ENCODE measurements at regions not wholly inside any gene's neighbourhood (a gene's known extent, or its start where the extent isn't known, plus 50 kb on each side); places are given as distances from the start of the nearest gene placed in this dataset.

DNA sequence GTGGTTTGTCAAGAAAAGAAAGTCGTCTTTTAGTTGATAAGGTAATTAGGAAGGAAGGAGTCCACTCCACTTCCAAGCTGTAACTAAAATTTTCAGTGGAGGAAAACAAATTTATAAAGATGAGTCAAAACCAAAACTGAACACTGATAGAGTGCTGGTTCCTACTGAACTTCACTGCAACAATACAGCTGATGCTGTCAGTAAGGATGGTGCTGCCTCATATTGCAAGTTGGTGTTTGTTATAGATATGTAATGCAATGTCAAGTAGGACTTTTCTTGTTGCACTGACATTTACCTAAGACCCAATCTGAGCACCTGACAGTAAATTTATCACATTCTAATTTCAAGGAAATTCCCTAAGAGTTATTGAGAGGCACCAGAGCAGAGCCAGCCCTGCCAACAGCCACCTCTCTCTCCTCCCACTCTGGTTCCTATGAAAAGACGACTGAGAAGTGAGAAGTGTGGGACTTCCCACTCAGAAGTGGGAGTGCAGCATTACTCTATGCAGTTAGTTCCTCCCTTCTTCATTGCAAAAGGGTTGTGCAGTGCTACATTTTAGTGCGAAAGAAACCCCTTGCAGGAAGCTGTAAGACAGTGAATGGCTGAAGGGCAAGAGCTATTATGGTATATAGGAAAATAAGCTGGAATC, 350.8 kb downstream of the NFIB start:
- DNase-seq (ENCODE audit: low read depth): no peak

GRCh38 chr9:13962006-13962405, 351.9 kb downstream of the NFIB start:
- no peak for DNase-seq (ENCODE audit: low read depth)
- H3K4me3 ChIP-seq (ENCODE audit: low read length): no peak overlapping the region
- TF ChIP-seq, protein P1, sequence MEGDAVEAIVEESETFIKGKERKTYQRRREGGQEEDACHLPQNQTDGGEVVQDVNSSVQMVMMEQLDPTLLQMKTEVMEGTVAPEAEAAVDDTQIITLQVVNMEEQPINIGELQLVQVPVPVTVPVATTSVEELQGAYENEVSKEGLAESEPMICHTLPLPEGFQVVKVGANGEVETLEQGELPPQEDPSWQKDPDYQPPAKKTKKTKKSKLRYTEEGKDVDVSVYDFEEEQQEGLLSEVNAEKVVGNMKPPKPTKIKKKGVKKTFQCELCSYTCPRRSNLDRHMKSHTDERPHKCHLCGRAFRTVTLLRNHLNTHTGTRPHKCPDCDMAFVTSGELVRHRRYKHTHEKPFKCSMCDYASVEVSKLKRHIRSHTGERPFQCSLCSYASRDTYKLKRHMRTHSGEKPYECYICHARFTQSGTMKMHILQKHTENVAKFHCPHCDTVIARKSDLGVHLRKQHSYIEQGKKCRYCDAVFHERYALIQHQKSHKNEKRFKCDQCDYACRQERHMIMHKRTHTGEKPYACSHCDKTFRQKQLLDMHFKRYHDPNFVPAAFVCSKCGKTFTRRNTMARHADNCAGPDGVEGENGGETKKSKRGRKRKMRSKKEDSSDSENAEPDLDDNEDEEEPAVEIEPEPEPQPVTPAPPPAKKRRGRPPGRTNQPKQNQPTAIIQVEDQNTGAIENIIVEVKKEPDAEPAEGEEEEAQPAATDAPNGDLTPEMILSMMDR (IDR thresholded peaks at IDR 0.05; ENCODE audit: insufficient read depth, low read depth, low read length, missing control alignments): no peak

More for the DNA sequence above, 350.8 kb downstream of the NFIB start:
- H3K4me3 ChIP-seq (ENCODE audit: low read length): no peak overlapping the region
- TF ChIP-seq, protein P1 (IDR thresholded peaks at IDR 0.05; ENCODE audit: insufficient read depth, low read depth, low read length, missing control alignments): no peak

DNA sequence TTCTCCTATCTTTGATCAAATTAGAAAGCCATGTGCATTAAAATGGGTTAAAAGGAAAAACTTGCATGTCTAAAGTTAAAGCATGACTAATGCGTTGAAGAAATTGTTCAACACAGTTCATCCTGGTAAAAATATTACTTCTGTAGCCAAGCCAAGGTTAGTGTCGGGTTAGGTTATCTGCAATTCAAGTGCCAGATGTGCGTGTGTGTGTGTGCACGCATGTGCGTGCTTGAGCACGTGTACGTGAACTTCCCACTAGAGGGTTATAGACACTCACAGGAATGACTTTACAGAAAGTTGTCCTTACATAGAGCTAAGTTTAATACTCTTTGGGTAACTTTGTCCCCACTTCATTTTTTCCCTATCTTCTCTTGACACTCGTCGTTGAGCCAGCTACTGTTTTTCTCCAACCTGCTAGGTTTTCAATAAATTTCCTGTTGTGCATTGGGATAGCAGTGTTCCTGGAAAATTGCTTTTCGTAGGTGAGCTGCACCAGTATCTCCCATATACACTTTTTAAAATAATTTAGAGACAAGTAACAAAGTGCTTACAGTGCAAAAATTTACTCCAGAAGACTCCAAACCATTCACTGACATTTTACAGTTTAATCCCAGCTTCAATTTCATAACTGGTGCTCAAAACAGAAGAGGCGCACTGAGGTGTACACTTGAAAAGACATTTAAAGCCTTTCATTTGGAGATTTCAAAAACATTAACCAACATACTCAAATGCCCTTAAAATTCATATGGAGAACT, 353.8 kb downstream of the NFIB start:
- no peak overlapping the region for H3K4me3 ChIP-seq (ENCODE audit: low read length)
- TF ChIP-seq, protein P1 (IDR thresholded peaks at IDR 0.05; ENCODE audit: insufficient read depth, low read depth, low read length, missing control alignments): no peak
- DNase-seq (ENCODE audit: low read depth): no peak

DNA sequence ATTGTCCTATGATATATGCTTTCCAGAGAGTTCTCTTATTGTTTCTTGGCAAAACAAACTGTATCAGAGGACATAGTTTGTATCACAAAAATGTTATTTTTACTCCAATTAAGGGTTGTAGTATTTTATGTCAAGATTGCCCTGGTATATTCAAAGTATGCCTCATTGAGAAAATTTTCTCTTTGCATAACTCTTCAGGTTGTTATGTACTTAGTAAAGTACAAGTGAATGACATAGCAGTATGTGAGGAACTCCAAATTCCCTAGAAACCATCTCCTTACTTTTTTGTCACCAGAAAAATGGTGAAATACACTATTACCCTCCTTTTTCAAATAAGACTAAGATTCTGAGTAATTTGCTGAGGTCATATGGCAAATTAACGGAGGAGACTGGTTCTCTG, 355.3 kb downstream of the NFIB start:
- no peak overlapping the region for H3K4me3 ChIP-seq (ENCODE audit: low read length)
- DNase-seq (ENCODE audit: low read depth): no peak
- TF ChIP-seq, protein P1 (IDR thresholded peaks at IDR 0.05; ENCODE audit: insufficient read depth, low read depth, low read length, missing control alignments): no peak

GRCh38 chr9:13957089-13957488, 356.9 kb downstream of the NFIB start:
- TF ChIP-seq, protein P1 (IDR thresholded peaks at IDR 0.05; ENCODE audit: insufficient read depth, low read depth, low read length, missing control alignments): no peak
- no peak for DNase-seq (ENCODE audit: low read depth)
- H3K4me3 ChIP-seq (ENCODE audit: low read length): no peak overlapping the region

DNA sequence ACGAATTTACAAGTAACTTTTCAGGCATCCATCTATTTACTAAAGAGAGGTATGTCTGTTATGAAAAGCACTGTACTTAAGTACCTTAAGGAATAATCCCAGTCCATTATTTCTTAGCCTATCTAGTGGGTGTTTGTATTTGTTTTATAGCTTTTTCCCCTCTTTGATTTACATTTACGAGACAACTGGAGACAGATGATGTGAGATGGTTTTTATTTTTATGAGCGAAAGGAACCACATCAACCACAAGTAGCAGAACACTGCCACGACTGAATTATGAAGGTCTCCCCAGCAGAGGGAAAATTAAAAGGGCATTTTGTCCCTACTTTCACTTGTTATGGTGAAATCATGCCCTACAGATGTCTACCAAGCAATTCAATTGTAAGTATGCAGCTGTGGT, 357.8 kb downstream of the NFIB start:
- DNase-seq (ENCODE audit: low read depth): no peak
- TF ChIP-seq, protein P1 (IDR thresholded peaks at IDR 0.05; ENCODE audit: insufficient read depth, low read depth, low read length, missing control alignments): no peak

More for the DNA sequence above, 357.8 kb downstream of the NFIB start:
- no peak overlapping the region for H3K4me3 ChIP-seq (ENCODE audit: low read length)

Measured in epithelial cell of esophagus (primary cell).